Activated B cell treated with CpG ODN at 0.5 μM for 24 hours (primary cell): ENCODE measurements at regions not wholly inside any gene's neighbourhood (a gene's known extent, or its start where the extent isn't known, plus 50 kb on each side); places are given as distances from the start of the nearest gene placed in this dataset.

Experiments used
- ATAC-seq: fragments of 200-7000 bp; cut with Tn5 transposase; one replicate; pipeline ENCODE4 v1.10.0; 2021; ENCODE audit warnings: low read depth, mild to moderate bottlenecking, moderate library complexity
- CTCF ChIA-PET: fragments of 350-600 bp; sonication (Branson Sonifier 250); formaldehyde crosslinking; loops from one replicate; lab custom pipeline; 2021; ENCODE audit warnings: antibody characterized with exemption; lab: Charles Lee
- POLR2A ChIA-PET: fragments of 350-600 bp; sonication (Branson Sonifier 250); formaldehyde crosslinking; loops from one replicate; lab custom pipeline; 2021; ENCODE audit warnings: antibody characterized with exemption; lab: Charles Lee
- DNase-seq: peaks from one replicate; pipeline ENCODE4 v3.0.0; 2022
- H3K27ac Mint-ChIP-seq: one replicate; pipeline ENCODE4 v1.8.0; 2020; ENCODE audit warnings: mixed read lengths
- H3K27me3 Mint-ChIP-seq: one replicate; pipeline ENCODE4 v1.8.0; 2021; ENCODE audit warnings: mixed read lengths
- H3K36me3 Mint-ChIP-seq: one replicate; pipeline ENCODE4 v1.8.0; 2021; ENCODE audit warnings: low read depth, mixed read lengths
- H3K4me1 Mint-ChIP-seq: one replicate; pipeline ENCODE4 v1.8.0; 2021; ENCODE audit warnings: mixed read lengths
- H3K4me3 Mint-ChIP-seq: one replicate; pipeline ENCODE4 v1.8.0; 2020; ENCODE audit warnings: mild to moderate bottlenecking, mixed read lengths
- H3K9me3 Mint-ChIP-seq: one replicate; pipeline ENCODE4 v1.8.0; 2020; ENCODE audit warnings: mixed read lengths
- CTCF ChIP-seq: fragments of 200-600 bp; IDR thresholded peaks from one replicate; pipeline ENCODE4 v1.8.0; 2022; ENCODE audit warnings: antibody characterized with exemption, mild to moderate bottlenecking
- intact Hi-C: fragments of 100-400 bp; cut with micrococcal nuclease; formaldehyde crosslinking; loops from one replicate; pipeline ENCODE4 v1.15.1; 2024

DNA sequence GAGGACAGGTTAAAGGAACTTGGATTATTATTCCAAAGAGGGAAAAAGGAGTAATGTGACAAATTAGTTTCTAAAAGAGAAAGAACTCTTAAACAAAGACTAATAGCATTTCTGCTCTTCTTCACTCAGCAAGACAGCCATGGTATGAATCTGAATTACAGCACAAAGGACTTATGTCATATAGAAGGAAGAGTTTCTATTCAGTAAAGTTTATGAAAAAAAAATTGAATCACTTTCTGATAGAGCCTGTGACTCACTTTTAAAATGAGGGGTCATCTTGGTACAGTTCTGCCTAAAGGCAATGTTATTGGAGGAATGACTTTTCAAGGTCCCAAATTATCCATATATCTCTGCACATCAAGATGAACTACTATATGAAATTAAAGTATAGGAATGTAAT lies 101.7 kb downstream of the DUSP6 start:
- Mint-ChIP-seq H3K4me3 (no peak overlapping the region), H3K27me3 (peaks cover 14% of the 10 kb centered on the region), H3K36me3 (no peaks in the 10 kb centered on the region), H3K9me3 (no peaks in the 10 kb centered on the region), H3K27ac (no peak overlapping the region), H3K4me1 (no peaks in the 10 kb centered on the region)
- POLR2A ChIA-PET, result no interaction called here
- TF ChIP-seq CTCF, result no peak
- no peak for DNase-seq
- ATAC-seq, result no peak
- intact Hi-C loops, result no loop called here
- CTCF ChIA-PET, result no interaction called here

- no peak for ATAC-seq
- Mint-ChIP-seq H3K9me3 (no peaks in the 10 kb centered on the region), H3K4me1 (peaks cover 2% of the 10 kb centered on the region), H3K4me3 (no peak overlapping the region), H3K27me3 (peaks cover 14% of the 10 kb centered on the region), H3K36me3 (no peaks in the 10 kb centered on the region), H3K27ac (no peak overlapping the region)
- no peak for DNase-seq
- CTCF ChIA-PET, result no interaction called here
- TF ChIP-seq CTCF, result no peak
- POLR2A ChIA-PET, result no interaction called here
- intact Hi-C loops, result no loop called here
Observed at GRCh38 chr12:89250213-89250612, 102.1 kb downstream of the DUSP6 start.

- Mint-ChIP-seq H3K27ac (no peak overlapping the region), H3K9me3 (no peaks in the 10 kb centered on the region), H3K36me3 (no peaks in the 10 kb centered on the region), H3K4me3 (no peak overlapping the region), H3K27me3 (peaks cover 18% of the 10 kb centered on the region), H3K4me1 (peaks cover 19% of the 10 kb centered on the region)
- ATAC-seq (no peak), DNase-seq (no peak)
- intact Hi-C loops, result no loop called here
- TF ChIP-seq CTCF, result no peak
- POLR2A ChIA-PET, result no interaction called here
- CTCF ChIA-PET, result no interaction called here
Observed at GRCh38 chr12:89247967-89248366, 104.3 kb downstream of the DUSP6 start.

GRCh38 chr12:89247541-89247942 lies 104.8 kb downstream of the DUSP6 start:
- no peaks in the 10 kb centered on the region for H3K9me3 Mint-ChIP-seq
- intact Hi-C loops, result no loop called here
- peaks cover 19% of the 10 kb centered on the region for H3K4me1 Mint-ChIP-seq
- H3K27me3 Mint-ChIP-seq, result peaks cover 20% of the 10 kb centered on the region
- no peaks in the 10 kb centered on the region for H3K36me3 Mint-ChIP-seq
- TF ChIP-seq CTCF, result no peak
- no peak for DNase-seq
- H3K27ac Mint-ChIP-seq, result no peak overlapping the region
- no peak for ATAC-seq
- ChIA-PET CTCF (no interaction called here), POLR2A (no interaction called here)
- no peak overlapping the region for H3K4me3 Mint-ChIP-seq

DNA sequence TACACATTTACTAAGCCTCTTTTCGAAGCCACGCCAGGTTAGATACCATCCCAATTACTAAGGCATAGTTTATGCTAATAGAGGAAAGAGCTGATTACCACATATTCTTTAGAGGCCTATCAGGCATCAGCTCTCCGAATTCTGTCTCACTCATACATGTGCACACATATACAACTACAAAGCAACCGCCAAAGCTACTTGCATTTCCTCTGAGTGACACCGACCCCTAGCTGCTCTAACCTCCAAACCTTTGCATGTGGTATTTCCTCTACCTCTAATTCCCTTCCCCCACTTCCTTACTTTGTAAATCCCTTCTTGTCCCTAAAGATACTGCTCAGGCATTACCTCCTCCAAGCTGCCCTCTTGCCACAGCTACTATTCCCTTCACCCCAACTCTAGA lies 107.2 kb downstream of the DUSP6 start:
- DNase-seq (no peak), ATAC-seq (no peak)
- H3K36me3 Mint-ChIP-seq, result no peaks in the 10 kb centered on the region
- ChIA-PET CTCF (no interaction called here), POLR2A (no interaction called here)
- H3K4me3 Mint-ChIP-seq, result no peak overlapping the region
- no peak overlapping the region for H3K27ac Mint-ChIP-seq
- H3K9me3 Mint-ChIP-seq, result no peaks in the 10 kb centered on the region
- H3K27me3 Mint-ChIP-seq, result peaks cover 20% of the 10 kb centered on the region
- peaks cover 19% of the 10 kb centered on the region for H3K4me1 Mint-ChIP-seq
- TF ChIP-seq CTCF, result no peak
- intact Hi-C loops, result no loop called here
